Neuronal stem cell (in vitro differentiated cells): ENCODE measurements at regions not wholly inside any gene's neighbourhood (a gene's known extent, or its start where the extent isn't known, plus 50 kb on each side); places are given as distances from the start of the nearest gene placed in this dataset.

Experiments used
- DNase-seq: peaks from one replicate; pipeline ENCODE4 v3.0.0-alpha.2; 2013; ENCODE audit warnings: low spot score
- H2AFZ ChIP-seq: one replicate; pipeline ENCODE4 v1.6.1; 2013; ENCODE audit warnings: mild to moderate bottlenecking, low read length, inconsistent platforms
- H2AK5ac ChIP-seq: 2 replicates; pipeline ENCODE4 v1.6.1; 2013; ENCODE audit warnings: low read depth, mild to moderate bottlenecking, inconsistent platforms, low read length, moderate library complexity, mixed read lengths
- H2BK120ac ChIP-seq: 2 replicates; pipeline ENCODE4 v1.6.1; 2013; ENCODE audit warnings: low read depth, mild to moderate bottlenecking, inconsistent platforms, low read length, moderate library complexity, mixed read lengths
- H2BK12ac ChIP-seq: one replicate; pipeline ENCODE4 v1.6.1; 2013; ENCODE audit warnings: low read length, inconsistent platforms
- H2BK15ac ChIP-seq: 2 replicates; pipeline ENCODE4 v1.6.1; 2013; ENCODE audit warnings: mild to moderate bottlenecking, low read length, inconsistent platforms, mixed read lengths
- H2BK5ac ChIP-seq: one replicate; pipeline ENCODE4 v1.6.1; 2013; ENCODE audit warnings: inconsistent platforms, mild to moderate bottlenecking, low read length, moderate library complexity
- H3K14ac ChIP-seq: one replicate; pipeline ENCODE4 v1.6.1; 2013; ENCODE audit warnings: low read length, inconsistent platforms
- H3K18ac ChIP-seq: 2 replicates; pipeline ENCODE4 v1.6.1; 2013; ENCODE audit warnings: low read length, inconsistent platforms
- H3K23ac ChIP-seq: 2 replicates; pipeline ENCODE4 v1.6.1; 2013; ENCODE audit warnings: low read depth, mild to moderate bottlenecking, mixed read lengths, low read length, inconsistent platforms; ENCODE audit not compliant: poor library complexity
- H3K27ac ChIP-seq: replicated peaks from 3 replicates; pipeline ENCODE4 v1.5.1; 2013; ENCODE audit warnings: low read length, inconsistent platforms
- H3K27me3 ChIP-seq, 3 experiments: 2 replicates each; pipeline ENCODE4 v1.6.1; 2013; ENCODE audit warnings: low read length in 3 of 3, mild to moderate bottlenecking in 2 of 3, inconsistent platforms in 1 of 3, low read depth in 1 of 3, mixed read lengths in 1 of 3, moderate library complexity in 1 of 3; ENCODE audit not compliant: control insufficient read depth in 3 of 3, insufficient read depth in 3 of 3
- H3K36me3 ChIP-seq, 2 donors: replicated peaks in 1 of 2; 2 replicates each; pipeline ENCODE4 v1.6.1; 2013; ENCODE audit warnings: low read length in 2 of 2; ENCODE audit not compliant: control insufficient read depth in 2 of 2, insufficient read depth in 2 of 2
- H3K4ac ChIP-seq: 2 replicates; pipeline ENCODE4 v1.6.1; 2013; ENCODE audit warnings: inconsistent platforms, mild to moderate bottlenecking, low read length, moderate library complexity
- H3K4me1 ChIP-seq, 2 donors: 1 replicate in 1 of 2; 2 replicates in 1 of 2; pipeline ENCODE4 v1.6.1; 2013; ENCODE audit warnings: low read length in 2 of 2, low read depth in 1 of 2; ENCODE audit not compliant: control insufficient read depth in 2 of 2, insufficient read depth in 1 of 2
- H3K4me2 ChIP-seq: one replicate; pipeline ENCODE4 v1.6.1; 2013; ENCODE audit warnings: mild to moderate bottlenecking, low read length, inconsistent platforms; ENCODE audit not compliant: insufficient read depth, poor library complexity, severe bottlenecking
- H3K4me3 ChIP-seq, 2 donors: 2 replicates each; pipeline ENCODE4 v1.5.1; 2013; ENCODE audit warnings: low read length in 2 of 2, mild to moderate bottlenecking in 2 of 2, inconsistent platforms in 1 of 2, moderate library complexity in 1 of 2
- H3K79me1 ChIP-seq: one replicate; pipeline ENCODE4 v1.6.1; 2013; ENCODE audit warnings: low read depth, mild to moderate bottlenecking, inconsistent platforms, low read length, moderate library complexity
- H3K9ac ChIP-seq: one replicate; pipeline ENCODE4 v1.6.1; 2013; ENCODE audit warnings: mild to moderate bottlenecking, low read depth, low read length, inconsistent platforms; ENCODE audit not compliant: poor library complexity
- H3K9me3 ChIP-seq, 2 donors: replicated peaks in 1 of 2; 2 replicates each; pipeline versions ENCODE3 to v1.6.1; 2013; ENCODE audit warnings: low read length in 2 of 2, mild to moderate bottlenecking in 2 of 2, inconsistent platforms in 1 of 2, low read depth in 1 of 2, mixed read lengths in 1 of 2, moderate library complexity in 1 of 2; ENCODE audit not compliant: control insufficient read depth in 2 of 2, insufficient read depth in 1 of 2
- H4K8ac ChIP-seq: one replicate; pipeline ENCODE4 v1.6.1; 2013; ENCODE audit warnings: low read depth, mild to moderate bottlenecking, inconsistent platforms, low read length, moderate library complexity
- H4K91ac ChIP-seq: one replicate; pipeline ENCODE4 v1.6.1; 2013; ENCODE audit warnings: low read length, low read depth, mild to moderate bottlenecking, inconsistent platforms; ENCODE audit not compliant: poor library complexity
- WGBS, 2 donors: extraction: QIAGEN DNeasy Blood & Tissue Kit; methylation state at CpG; one replicate each; pipeline ENCODE4 v1.1.7; 2013; ENCODE audit warnings: missing lambda C conversion rate in 2 of 2, mixed read lengths in 1 of 2; ENCODE audit not compliant: insufficient read length in 2 of 2, insufficient replicate concordance in 1 of 2; ENCODE audit errors: extremely low coverage in 2 of 2; 5-methylcytosine and 5-hydroxymethylcytosine counted together

GRCh38 chr7:25482631-25483030, 254.3 kb upstream of the NPVF start:
- Histone ChIP-seq H4K91ac (no peak overlapping the region), H3K4me3 (no peak overlapping the region), H2BK12ac (no peak overlapping the region), H2BK120ac (no peak overlapping the region), H3K23ac (no peak overlapping the region), H3K4me2 (no peak overlapping the region), H3K14ac (no peak overlapping the region), H3K27me3 (no peaks in the 10 kb centered on the region), H2BK5ac (no peak overlapping the region), H3K79me1 (no peaks in the 10 kb centered on the region), H3K9me3 (no peaks in the 10 kb centered on the region), H4K8ac (no peak overlapping the region), H3K18ac (no peak overlapping the region), H3K27ac (no peak overlapping the region), H3K9ac (no peak overlapping the region), H2AFZ (no peak overlapping the region), H3K4ac (no peak overlapping the region), H3K36me3 (no peaks in the 10 kb centered on the region), H2AK5ac (no peak overlapping the region), H3K4me1 (peaks cover 0 to 2% of the 10 kb centered on the region in 2 donors), H2BK15ac (no peak overlapping the region)
- DNase-seq = no peak

- Histone ChIP-seq H3K27me3 (no peaks in the 10 kb centered on the region), H4K8ac (no peak overlapping the region), H3K4me3 (no peak overlapping the region), H3K4ac (no peak overlapping the region), H3K4me1 (peaks cover 0 to 2% of the 10 kb centered on the region in 2 donors), H3K27ac (no peak overlapping the region), H2BK5ac (no peak overlapping the region), H3K4me2 (no peak overlapping the region), H3K9ac (no peak overlapping the region), H3K18ac (no peak overlapping the region), H2BK12ac (no peak overlapping the region), H3K9me3 (no peaks in the 10 kb centered on the region), H3K14ac (no peak overlapping the region), H3K79me1 (no peaks in the 10 kb centered on the region), H4K91ac (no peak overlapping the region), H2BK15ac (no peak overlapping the region), H2AK5ac (no peak overlapping the region), H3K36me3 (no peaks in the 10 kb centered on the region), H3K23ac (no peak overlapping the region), H2AFZ (no peak overlapping the region), H2BK120ac (no peak overlapping the region)
- WGBS, 2 donors = no CpG with 5 or more reads among the region's 1 CpG
- no peak for DNase-seq
Measured at GRCh38 chr7:25485026-25485425, 256.7 kb upstream of the NPVF start.

GRCh38 chr7:25486656-25487055, 258.4 kb upstream of the NPVF start:
- no peak overlapping the region for H2BK15ac ChIP-seq
- H3K27ac ChIP-seq = no peak overlapping the region
- no peak overlapping the region for H3K14ac ChIP-seq
- H3K9me3 ChIP-seq = no peaks in the 10 kb centered on the region
- no peak overlapping the region for H3K4me2 ChIP-seq
- no peak overlapping the region for H3K4ac ChIP-seq
- no CpG with 5 or more reads among the region's 2 CpGs for whole genome bisulfite sequencing, 2 donors
- H3K18ac ChIP-seq = no peak overlapping the region
- peaks cover 0 to 2% of the 10 kb centered on the region in 2 donors for H3K4me1 ChIP-seq
- no peak overlapping the region for H2BK12ac ChIP-seq
- H3K4me3 ChIP-seq = no peak overlapping the region
- DNase-seq = no peak
- no peak overlapping the region for H4K91ac ChIP-seq
- H3K23ac ChIP-seq = no peak overlapping the region
- H3K79me1 ChIP-seq = no peaks in the 10 kb centered on the region
- no peaks in the 10 kb centered on the region for H3K36me3 ChIP-seq
- H2AFZ ChIP-seq = no peak overlapping the region
- no peak overlapping the region for H2AK5ac ChIP-seq
- no peak overlapping the region for H2BK120ac ChIP-seq
- H4K8ac ChIP-seq = no peak overlapping the region
- H3K9ac ChIP-seq = no peak overlapping the region
- no peak overlapping the region for H2BK5ac ChIP-seq
- H3K27me3 ChIP-seq = no peaks in the 10 kb centered on the region

- Histone ChIP-seq H3K4ac (no peak overlapping the region), H2BK12ac (no peak overlapping the region), H3K79me1 (no peaks in the 10 kb centered on the region), H2BK15ac (no peak overlapping the region), H2AFZ (no peak overlapping the region), H3K36me3 (no peaks in the 10 kb centered on the region), H3K4me1 (peaks cover 0 to 6% of the 10 kb centered on the region in 2 donors), H3K9me3 (no peaks in the 10 kb centered on the region), H3K9ac (no peak overlapping the region), H3K4me2 (no peak overlapping the region), H2AK5ac (no peak overlapping the region), H2BK5ac (no peak overlapping the region), H3K23ac (no peak overlapping the region), H3K14ac (no peak overlapping the region), H4K8ac (no peak overlapping the region), H2BK120ac (no peak overlapping the region), H3K27me3 (peaks cover 0 to 5% (median 0%) of the 10 kb centered on the region in 3 experiments), H3K4me3 (no peak overlapping the region), H3K18ac (no peak overlapping the region), H3K27ac (no peak overlapping the region), H4K91ac (no peak overlapping the region)
- no peak for DNase-seq
- WGBS, 2 donors = no CpG with 5 or more reads among the region's 8 CpGs
Measured at GRCh38 chr7:25493805-25494366, 265.6 kb upstream of the NPVF start.
